Thyroid gland (tissue), 4 donors: ENCODE measurements at regions not wholly inside any gene's neighbourhood (a gene's known extent, or its start where the extent isn't known, plus 50 kb on each side); places are given as distances from the start of the nearest gene placed in this dataset.
A peak's percentile ranks its signal among the peaks of the same experiment; 100 is the strongest.
"Not testable (repeated sequence)": the region's sequence is repeated elsewhere in the genome, so short reads cannot be mapped to it uniquely, and the experiment has no call there.

ENCODE experiments used
- DNase-seq, 2 donors: peaks; one replicate each; pipeline ENCODE4 v3.0.0-alpha.2; 2019
- H3K27ac ChIP-seq, 3 donors: fragments of 200-600 bp; sonication (generic); 1 replicate in 2 of 3; 2 replicates in 1 of 3; pipeline ENCODE4 v1.5.1; 2016 to 2019; ENCODE audit warnings: mild to moderate bottlenecking in 1 of 3, moderate library complexity in 1 of 3
- H3K27me3 ChIP-seq: fragments of 200-600 bp; sonication (generic); one replicate; pipeline ENCODE4 v1.5.1; 2019
- H3K36me3 ChIP-seq, 2 donors: fragments of 200-600 bp; sonication (generic); one replicate each; pipeline ENCODE4 v1.5.1; 2016 to 2019
- H3K4me1 ChIP-seq, 2 donors: fragments of 200-600 bp; sonication (generic); one replicate each; pipeline ENCODE4 v1.5.1; 2017 to 2019
- H3K4me3 ChIP-seq, 3 donors: fragments of 200-600 bp; sonication (generic); replicated peaks in 1 of 3; 1 replicate in 2 of 3; 2 replicates in 1 of 3; pipeline ENCODE4 v1.5.1; 2016; ENCODE audit warnings: mild to moderate bottlenecking in 1 of 3
- H3K9me3 ChIP-seq: fragments of 200-600 bp; sonication (generic); one replicate; pipeline ENCODE4 v1.5.1; 2017
- CTCF ChIP-seq, 6 experiments: fragments of 200-600 bp in 3 of 6; fragments of 450-650 bp in 3 of 6; sonication (generic) in 3 of 6; IDR thresholded peaks; one replicate each; pipeline ENCODE4 v1.5.1; 2016 to 2019; ENCODE audit warnings: antibody characterized with exemption in 6 of 6, mild to moderate bottlenecking in 2 of 6, inconsistent platforms in 1 of 6, moderate library complexity in 1 of 6
- POLR2A ChIP-seq, 2 donors: fragments of 450-650 bp; IDR thresholded peaks; one replicate each; pipeline ENCODE4 v1.6.1; 2017; ENCODE audit warnings: antibody characterized with exemption in 2 of 2, mild to moderate bottlenecking in 2 of 2, moderate library complexity in 1 of 2
- WGBS, 2 donors: methylation state at CpG; one replicate each; pipeline ENCODE4 v1.1.5; 2017; 5-methylcytosine and 5-hydroxymethylcytosine counted together
- intact Hi-C: fragments of 100-400 bp; cut with DNase I; formaldehyde crosslinking; loops from one replicate; pipeline ENCODE4 v1.15.1; 2023

DNA sequence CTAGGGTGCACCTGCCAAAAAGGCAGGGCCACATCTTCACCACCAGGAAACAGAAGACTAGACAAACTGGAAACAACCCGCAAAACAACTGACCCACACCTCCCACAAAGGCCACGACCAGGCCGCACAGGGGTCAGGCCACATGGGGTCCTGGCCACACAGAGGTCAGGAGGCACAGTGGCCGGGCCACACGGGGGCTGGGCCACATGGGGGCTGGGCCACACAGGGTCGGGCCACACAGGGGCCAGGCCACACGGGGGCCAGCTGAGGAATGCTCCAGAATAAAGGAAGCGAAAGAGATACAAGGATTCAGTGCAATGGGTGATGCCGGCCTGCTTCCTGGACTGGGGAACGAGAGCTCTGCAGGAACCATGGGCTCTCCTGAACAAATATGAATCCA, 91.6 kb downstream of the OLFM1 start:
- no peaks in the 10 kb centered on the region for H3K9me3 ChIP-seq
- intact Hi-C loops: no loop called here
- WGBS, 2 donors: 70 to 76% methylated on average over 10 of the region's 10 CpGs
- no peak overlapping the region for H3K4me3 ChIP-seq
- TF ChIP-seq CTCF (IDR thresholded peaks at IDR 0.05): no peak
- TF ChIP-seq POLR2A (IDR thresholded peaks at IDR 0.05): no peak
- no peaks in the 10 kb centered on the region for H3K27me3 ChIP-seq
- peaks cover 0 to 11% of the 10 kb centered on the region in 2 donors for H3K4me1 ChIP-seq
- no peak overlapping the region for H3K27ac ChIP-seq
- no peaks in the 10 kb centered on the region for H3K36me3 ChIP-seq
- DNase-seq: no peak

GRCh38 chr9:135179976-135180375, 92.5 kb downstream of the OLFM1 start:
- no peaks in the 10 kb centered on the region for H3K27me3 ChIP-seq
- peaks cover 0 to 11% of the 10 kb centered on the region in 2 donors for H3K4me1 ChIP-seq
- no peaks in the 10 kb centered on the region for H3K9me3 ChIP-seq
- TF ChIP-seq POLR2A (IDR thresholded peaks at IDR 0.05) (no peak), CTCF (IDR thresholded peaks at IDR 0.05) (no peak)
- no peak overlapping the region for H3K27ac ChIP-seq
- WGBS, 2 donors: 85 to 93% methylated on average over 4 to 7 of the region's 9 CpGs
- H3K4me3 ChIP-seq: no peak overlapping the region
- no peaks in the 10 kb centered on the region for H3K36me3 ChIP-seq
- no peak for DNase-seq
- intact Hi-C loops: no loop called here

- Histone ChIP-seq H3K9me3 (no peaks in the 10 kb centered on the region), H3K4me1 (peaks cover 0 to 11% of the 10 kb centered on the region in 2 donors), H3K27ac (no peak overlapping the region), H3K4me3 (no peak overlapping the region), H3K36me3 (no peaks in the 10 kb centered on the region), H3K27me3 (no peaks in the 10 kb centered on the region)
- DNase-seq: no peak
- TF ChIP-seq CTCF (IDR thresholded peaks at IDR 0.05): no peak
- no peak for TF ChIP-seq POLR2A (IDR thresholded peaks at IDR 0.05)
- intact Hi-C loops: no loop called here
- 80 to 92% methylated on average over 2 to 4 of the region's 4 CpGs for WGBS, 2 donors
Measured at GRCh38 chr9:135180586-135180985, 93.1 kb downstream of the OLFM1 start.

DNA sequence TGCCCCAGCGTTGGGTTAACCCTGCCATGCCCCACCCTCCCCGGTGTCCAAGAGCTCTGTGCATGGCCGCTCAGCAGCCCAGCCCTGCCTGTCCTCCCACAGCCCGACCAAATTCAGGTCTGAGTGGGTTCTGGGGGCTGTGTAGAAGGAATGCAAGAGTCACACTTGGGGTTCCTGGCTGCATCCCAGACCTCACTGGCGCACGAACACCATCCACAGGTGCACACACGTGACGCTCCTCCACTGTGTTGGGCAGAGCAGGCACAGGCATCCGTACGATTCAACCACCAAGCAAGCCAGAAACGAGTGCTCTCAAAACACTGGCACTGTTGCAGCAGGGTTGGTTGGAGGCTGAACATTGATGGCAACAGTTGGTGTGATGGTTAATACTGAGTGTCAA, 93.9 kb downstream of the OLFM1 start:
- intact Hi-C loops: no loop called here
- 42 to 43% methylated on average over 7 to 9 of the region's 11 CpGs for WGBS, 2 donors
- Histone ChIP-seq H3K4me3 (no peak overlapping the region), H3K27ac (no peak overlapping the region), H3K27me3 (no peaks in the 10 kb centered on the region), H3K4me1 (peaks cover 0 to 12% of the 10 kb centered on the region in 2 donors), H3K9me3 (no peaks in the 10 kb centered on the region), H3K36me3 (no peaks in the 10 kb centered on the region)
- DNase-seq: peak; percentile 66 to 70
- TF ChIP-seq POLR2A (IDR thresholded peaks at IDR 0.05): no peak
- TF ChIP-seq CTCF (IDR thresholded peaks at IDR 0.05): no peak

DNA sequence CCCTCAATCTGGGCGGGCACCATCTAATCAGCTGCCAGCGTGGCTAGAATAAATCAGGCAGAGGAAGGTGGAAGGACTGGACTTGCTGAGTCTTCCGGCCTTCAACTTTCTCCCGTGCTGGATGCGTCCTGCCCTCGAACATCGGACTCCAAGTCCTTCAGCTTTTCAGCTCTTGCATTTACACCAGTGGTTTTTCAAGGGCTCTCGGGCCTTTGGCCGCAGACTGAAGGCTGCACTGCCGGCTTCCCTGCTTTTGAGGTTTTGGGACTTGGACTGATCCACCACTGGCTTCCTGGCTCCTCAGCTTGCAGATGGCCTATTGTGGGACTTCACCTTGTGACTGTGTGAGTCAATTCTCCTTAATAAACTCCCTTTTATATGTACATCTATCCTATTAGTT, 94.4 kb downstream of the OLFM1 start:
- intact Hi-C loops, H3K27me3 ChIP-seq, H3K27ac ChIP-seq, H3K9me3 ChIP-seq, H3K4me3 ChIP-seq, H3K36me3 ChIP-seq: not testable (repeated sequence)
- WGBS, 2 donors: 13 to 31% methylated on average over 10 of the region's 10 CpGs
- H3K4me1 ChIP-seq: peaks cover 0 to 14% of the 10 kb centered on the region in 2 donors
- DNase-seq: peak; percentile 75 to 80

GRCh38 chr9:135183069-135183468, 95.6 kb downstream of the OLFM1 start:
- WGBS, 2 donors: 91 to 93% methylated on average over 7 of the region's 7 CpGs
- H3K27me3 ChIP-seq: no peaks in the 10 kb centered on the region
- intact Hi-C loops: no loop called here

More at GRCh38 chr9:135183069-135183468, 95.6 kb downstream of the OLFM1 start:
- TF ChIP-seq POLR2A (IDR thresholded peaks at IDR 0.05) (no peak), CTCF (IDR thresholded peaks at IDR 0.05) (no peak)
- no peak overlapping the region for H3K4me3 ChIP-seq
- peaks cover 0 to 14% of the 10 kb centered on the region in 2 donors for H3K4me1 ChIP-seq
- H3K9me3 ChIP-seq: no peaks in the 10 kb centered on the region
- no peaks in the 10 kb centered on the region for H3K36me3 ChIP-seq
- DNase-seq: no peak
- no peak overlapping the region for H3K27ac ChIP-seq
